ENCODE measurements at regions not wholly inside any gene's neighbourhood (a gene's known extent, or its start where the extent isn't known, plus 50 kb on each side); places are given as distances from the start of the nearest gene placed in this dataset.

DNA sequence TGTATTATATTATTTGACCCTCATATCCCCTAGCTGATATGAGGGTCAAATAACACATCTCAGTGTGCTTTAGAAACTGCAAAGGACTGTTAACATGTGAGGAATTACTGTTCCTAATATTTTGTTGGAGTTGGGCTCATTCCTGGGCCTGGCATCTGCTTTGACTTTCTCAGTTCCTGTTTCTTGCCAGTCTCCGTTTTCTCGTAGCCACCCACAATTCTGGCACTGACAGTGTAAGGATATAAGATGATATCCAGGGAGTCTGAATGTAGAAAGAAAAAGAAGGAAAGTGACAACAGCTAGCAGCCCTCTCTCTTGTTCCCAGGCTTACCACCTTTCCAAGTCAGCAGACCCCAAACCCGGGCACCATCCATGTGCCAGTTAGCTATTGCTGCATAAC is 54.4 kb upstream of the SCMH1 start:
- H3K27ac ChIP-seq (ENCODE audit: low read depth in 1 of 2, low read length in 2 of 2), result no peak overlapping the region
- H2AFZ ChIP-seq (ENCODE audit: insufficient read depth, low read depth, low read length, poor library complexity, severe bottlenecking), result no peak overlapping the region
- peaks cover 0 to 8% (median 0%) of the 10 kb centered on the region in 7 donors for H3K9me3 Mint-ChIP-seq
- H3K27me3 Mint-ChIP-seq (ENCODE audit: low read depth in 3 of 3), result peaks cover 4 to 13% (median 11%) of the 10 kb centered on the region in 3 donors
- H3K4me3 ChIP-seq (replicated peaks in 1 of 3; ENCODE audit: low read depth in 2 of 3, low read length in 3 of 3), result no peak overlapping the region
- no peak for DNase-seq
- intact Hi-C loops (cut with micrococcal nuclease), result no loop called here
- no peaks in the 10 kb centered on the region for H3K27me3 ChIP-seq (ENCODE audit: control insufficient read depth in 2 of 2, insufficient read depth in 2 of 2, low read length in 2 of 2)
- H3K27ac Mint-ChIP-seq, result no peak overlapping the region
- H3K9ac ChIP-seq (ENCODE audit: insufficient read depth, low read length, poor library complexity, severe bottlenecking), result no peak overlapping the region
- H3K79me2 ChIP-seq (ENCODE audit: insufficient read depth, low read length), result no peaks in the 10 kb centered on the region
- TF ChIP-seq, protein P1, sequence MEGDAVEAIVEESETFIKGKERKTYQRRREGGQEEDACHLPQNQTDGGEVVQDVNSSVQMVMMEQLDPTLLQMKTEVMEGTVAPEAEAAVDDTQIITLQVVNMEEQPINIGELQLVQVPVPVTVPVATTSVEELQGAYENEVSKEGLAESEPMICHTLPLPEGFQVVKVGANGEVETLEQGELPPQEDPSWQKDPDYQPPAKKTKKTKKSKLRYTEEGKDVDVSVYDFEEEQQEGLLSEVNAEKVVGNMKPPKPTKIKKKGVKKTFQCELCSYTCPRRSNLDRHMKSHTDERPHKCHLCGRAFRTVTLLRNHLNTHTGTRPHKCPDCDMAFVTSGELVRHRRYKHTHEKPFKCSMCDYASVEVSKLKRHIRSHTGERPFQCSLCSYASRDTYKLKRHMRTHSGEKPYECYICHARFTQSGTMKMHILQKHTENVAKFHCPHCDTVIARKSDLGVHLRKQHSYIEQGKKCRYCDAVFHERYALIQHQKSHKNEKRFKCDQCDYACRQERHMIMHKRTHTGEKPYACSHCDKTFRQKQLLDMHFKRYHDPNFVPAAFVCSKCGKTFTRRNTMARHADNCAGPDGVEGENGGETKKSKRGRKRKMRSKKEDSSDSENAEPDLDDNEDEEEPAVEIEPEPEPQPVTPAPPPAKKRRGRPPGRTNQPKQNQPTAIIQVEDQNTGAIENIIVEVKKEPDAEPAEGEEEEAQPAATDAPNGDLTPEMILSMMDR (IDR thresholded peaks at IDR 0.05), result no peak
- H3K4me2 ChIP-seq (replicated peaks; ENCODE audit: extremely low read depth, low read length, poor library complexity, severe bottlenecking), result no peak overlapping the region
- no peaks in the 10 kb centered on the region for H3K9me3 ChIP-seq (replicated peaks in 1 of 2; ENCODE audit: control insufficient read depth in 1 of 2, insufficient read depth in 1 of 2, low read length in 2 of 2)
- no peaks in the 10 kb centered on the region for H4K20me1 ChIP-seq (ENCODE audit: insufficient read depth, low read length)
- peaks cover 2% of the 10 kb centered on the region for H3K4me1 Mint-ChIP-seq
- no peak overlapping the region for H3K4me3 Mint-ChIP-seq
- H3K36me3 Mint-ChIP-seq, result no peaks in the 10 kb centered on the region
- no peaks in the 10 kb centered on the region for H3K4me1 ChIP-seq (ENCODE audit: control insufficient read depth in 1 of 2, insufficient read depth in 2 of 2, low read length in 2 of 2)
- H3K36me3 ChIP-seq (replicated peaks in 1 of 2; ENCODE audit: control insufficient read depth in 1 of 2, insufficient read depth in 2 of 2, low read length in 2 of 2), result no peaks in the 10 kb centered on the region
- WGBS (ENCODE audit: insufficient coverage), result no CpG with 5 or more reads among the region's 3 CpGs

DNA sequence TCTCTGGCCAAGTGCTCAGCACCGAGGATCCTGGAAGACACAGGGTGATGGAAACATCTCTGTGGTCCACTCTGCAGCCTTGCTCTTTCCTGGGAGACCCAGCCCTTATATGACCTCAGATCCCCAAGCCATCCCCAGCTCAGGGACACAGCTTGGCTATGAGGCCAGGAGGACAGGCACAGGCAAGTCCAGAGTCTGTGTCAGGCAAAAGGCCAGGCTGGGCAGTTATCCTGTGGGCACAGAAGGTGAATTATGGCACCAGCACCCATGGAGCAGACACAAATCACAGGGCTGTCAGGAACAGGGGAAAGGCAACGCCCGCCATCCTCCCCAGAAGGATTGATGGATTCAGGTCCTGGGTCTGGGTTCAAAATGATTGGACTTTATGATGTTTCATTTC is 52.1 kb upstream of the SCMH1 start:
- Histone ChIP-seq H2AFZ (ENCODE audit: insufficient read depth, low read depth, low read length, poor library complexity, severe bottlenecking) (no peak overlapping the region), H3K79me2 (ENCODE audit: insufficient read depth, low read length) (no peaks in the 10 kb centered on the region), H4K20me1 (ENCODE audit: insufficient read depth, low read length) (no peaks in the 10 kb centered on the region), H3K4me3 (replicated peaks in 1 of 3; ENCODE audit: low read depth in 2 of 3, low read length in 3 of 3) (no peak overlapping the region), H3K36me3 (replicated peaks in 1 of 2; ENCODE audit: control insufficient read depth in 1 of 2, insufficient read depth in 2 of 2, low read length in 2 of 2) (no peaks in the 10 kb centered on the region), H3K4me2 (replicated peaks; ENCODE audit: extremely low read depth, low read length, poor library complexity, severe bottlenecking) (no peak overlapping the region), H3K27me3 (ENCODE audit: control insufficient read depth in 2 of 2, insufficient read depth in 2 of 2, low read length in 2 of 2) (peaks cover 0 to 2% of the 10 kb centered on the region in 2 donors), H3K27ac (ENCODE audit: low read depth in 1 of 2, low read length in 2 of 2) (no peak overlapping the region), H3K9ac (ENCODE audit: insufficient read depth, low read length, poor library complexity, severe bottlenecking) (no peak overlapping the region), H3K9me3 (replicated peaks in 1 of 2; ENCODE audit: control insufficient read depth in 1 of 2, insufficient read depth in 1 of 2, low read length in 2 of 2) (no peaks in the 10 kb centered on the region), H3K4me1 (ENCODE audit: control insufficient read depth in 1 of 2, insufficient read depth in 2 of 2, low read length in 2 of 2) (no peaks in the 10 kb centered on the region)
- DNase-seq, result no peak
- H3K27ac Mint-ChIP-seq, result no peak overlapping the region
- no peaks in the 10 kb centered on the region for H3K36me3 Mint-ChIP-seq
- intact Hi-C loops (cut with micrococcal nuclease), result no loop called here
- peaks cover 5% of the 10 kb centered on the region for H3K4me1 Mint-ChIP-seq
- no peak overlapping the region for H3K4me3 Mint-ChIP-seq
- TF ChIP-seq, protein P1 (IDR thresholded peaks at IDR 0.05), result no peak
- WGBS (ENCODE audit: insufficient coverage), result 100% methylated on average over 1 of the region's 3 CpGs
- peaks cover 0 to 8% (median 0%) of the 10 kb centered on the region in 7 donors for H3K9me3 Mint-ChIP-seq
- H3K27me3 Mint-ChIP-seq (ENCODE audit: low read depth in 3 of 3), result peaks cover 14 to 22% (median 18%) of the 10 kb centered on the region in 3 donors

Data from CD14-positive monocyte (primary cell).